Dendritic cell treated with granulocyte-macrophage colony-stimulating factor and Interleukin-4, amounts not matched to agents 40 ng/mL and 50 ng/mL, for 4 days (primary cell): ENCODE measurements at regions not wholly inside any gene's neighbourhood (a gene's known extent, or its start where the extent isn't known, plus 50 kb on each side); places are given as distances from the start of the nearest gene placed in this dataset.
"Not testable (repeated sequence)": the region's sequence is repeated elsewhere in the genome, so short reads cannot be mapped to it uniquely, and the experiment has no call there.

ENCODE experiments used
- H3K27ac Mint-ChIP-seq: one replicate; pipeline ENCODE4 v1.8.0; 2022; ENCODE audit warnings: mild to moderate bottlenecking, mixed read lengths
- H3K27me3 Mint-ChIP-seq: one replicate; pipeline ENCODE4 v1.8.0; 2022; ENCODE audit warnings: mild to moderate bottlenecking, mixed read lengths
- H3K36me3 Mint-ChIP-seq: one replicate; pipeline ENCODE4 v1.8.0; 2022; ENCODE audit warnings: low read depth, mixed read lengths
- H3K4me1 Mint-ChIP-seq: one replicate; pipeline ENCODE4 v1.8.0; 2022; ENCODE audit warnings: low read depth, mixed read lengths
- H3K4me3 Mint-ChIP-seq: one replicate; pipeline ENCODE4 v1.8.0; 2022; ENCODE audit warnings: mild to moderate bottlenecking, moderate library complexity, mixed read lengths
- H3K9me3 Mint-ChIP-seq: one replicate; pipeline ENCODE4 v1.8.0; 2022; ENCODE audit warnings: mixed read lengths
- intact Hi-C: fragments of 100-400 bp; cut with micrococcal nuclease; formaldehyde crosslinking; loops from one replicate; pipeline ENCODE4 v1.15.0; 2022

DNA sequence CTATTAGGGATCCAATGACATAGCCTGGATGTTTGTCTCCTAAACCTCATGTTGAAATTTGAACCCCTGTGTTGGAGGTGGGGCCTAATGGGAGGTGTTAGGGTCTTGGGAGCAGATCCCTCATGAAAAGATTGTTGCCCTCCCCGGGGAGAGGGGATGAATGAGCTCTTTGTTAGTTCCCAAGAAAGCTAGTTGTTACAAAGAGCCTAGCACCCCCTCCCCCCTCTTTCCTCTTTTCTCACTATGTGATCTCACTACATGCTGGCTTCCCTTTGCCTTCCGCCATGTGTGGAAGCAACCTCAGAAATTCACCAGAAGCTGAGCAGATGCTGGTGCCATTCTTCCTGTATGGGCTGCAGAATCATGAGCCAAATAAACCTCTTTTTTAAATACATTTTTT lies 123.2 kb downstream of the SPATA31A6 start:
- H3K9me3 Mint-ChIP-seq, H3K27me3 Mint-ChIP-seq, intact Hi-C loops, H3K36me3 Mint-ChIP-seq, H3K27ac Mint-ChIP-seq, H3K4me3 Mint-ChIP-seq, H3K4me1 Mint-ChIP-seq: not testable (repeated sequence)

DNA sequence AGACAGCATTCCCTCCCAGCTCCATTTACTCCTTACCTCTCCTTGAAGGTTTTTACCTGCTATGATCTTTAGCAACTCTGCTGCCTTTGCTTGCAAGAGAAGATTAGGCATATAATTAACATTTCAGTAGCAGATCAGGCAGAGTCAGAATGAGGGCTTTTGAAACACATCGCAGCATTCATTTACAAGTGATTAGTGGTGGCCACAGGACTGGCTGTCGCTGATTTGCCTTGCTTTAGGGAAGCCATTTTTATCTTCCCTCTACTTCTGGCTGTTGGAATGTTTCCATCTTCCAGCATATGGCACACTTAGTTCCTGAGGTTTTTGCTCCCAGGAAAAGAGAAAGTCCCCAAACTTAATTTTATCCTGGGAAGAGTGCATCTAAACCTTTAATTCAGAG lies 124.0 kb downstream of the SPATA31A6 start:
- H3K9me3 Mint-ChIP-seq, H3K4me1 Mint-ChIP-seq, H3K36me3 Mint-ChIP-seq, H3K27ac Mint-ChIP-seq, intact Hi-C loops, H3K4me3 Mint-ChIP-seq, H3K27me3 Mint-ChIP-seq: not testable (repeated sequence)

DNA sequence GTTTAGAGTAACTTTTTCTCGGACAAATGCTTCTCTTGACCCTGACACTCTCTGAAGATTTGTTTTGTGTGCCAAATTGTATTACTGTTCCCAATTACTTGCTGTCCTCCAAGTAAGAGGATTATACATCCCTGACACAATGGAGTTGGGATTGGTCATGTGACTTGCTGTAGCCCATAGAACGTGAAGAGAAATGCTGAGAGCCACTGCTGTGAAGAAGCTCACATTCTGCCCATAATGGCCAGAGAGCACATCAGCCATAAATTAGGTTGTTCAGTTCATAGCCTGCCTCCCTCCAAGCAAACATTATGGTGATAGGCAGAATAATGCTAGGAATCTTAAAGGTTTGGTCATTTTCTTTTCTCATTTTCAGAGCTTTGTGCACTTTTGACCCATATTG lies 127.5 kb downstream of the SPATA31A6 start:
- H3K4me3 Mint-ChIP-seq, H3K27ac Mint-ChIP-seq, H3K9me3 Mint-ChIP-seq, intact Hi-C loops, H3K27me3 Mint-ChIP-seq, H3K4me1 Mint-ChIP-seq, H3K36me3 Mint-ChIP-seq: not testable (repeated sequence)

DNA sequence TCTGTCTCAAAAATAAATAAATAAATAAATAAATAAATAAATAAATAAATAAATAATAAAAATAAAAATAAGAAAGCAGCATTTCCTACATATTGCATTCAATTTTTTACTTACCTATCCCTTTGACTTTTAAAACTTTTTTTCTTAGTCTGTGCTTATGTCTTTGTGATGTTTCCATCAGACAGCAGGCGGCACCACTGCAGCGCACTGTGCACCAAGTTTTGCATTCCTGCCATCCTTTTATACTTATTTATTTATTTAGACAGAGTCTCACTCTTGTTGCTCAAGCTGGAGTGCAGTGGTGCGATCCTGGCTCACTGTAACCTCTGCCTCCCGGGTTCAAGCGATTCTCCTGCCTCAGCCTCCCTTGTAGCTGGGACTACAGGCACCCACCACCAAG lies 132.6 kb downstream of the SPATA31A6 start:
- H3K9me3 Mint-ChIP-seq, H3K27ac Mint-ChIP-seq, H3K36me3 Mint-ChIP-seq, H3K4me1 Mint-ChIP-seq, H3K4me3 Mint-ChIP-seq, H3K27me3 Mint-ChIP-seq, intact Hi-C loops: not testable (repeated sequence)

DNA sequence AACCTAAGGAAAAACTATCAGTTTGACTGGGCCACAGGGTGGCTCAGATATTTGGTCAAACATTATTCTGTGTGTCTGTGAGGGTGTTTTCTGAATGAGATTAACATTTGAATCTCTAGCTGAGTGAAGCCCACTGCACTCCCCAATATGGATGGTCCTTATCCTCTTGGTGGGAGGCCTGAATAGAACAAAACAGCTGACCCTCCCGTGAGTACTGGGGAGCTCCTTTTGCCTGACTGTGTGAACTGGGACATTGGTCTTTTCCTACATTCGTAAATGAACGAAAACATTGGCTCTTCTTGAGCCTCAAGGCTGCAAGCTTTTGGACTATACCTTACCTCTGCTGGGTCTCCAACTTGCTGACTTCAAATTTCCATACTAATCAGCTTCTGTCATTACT lies 134.2 kb downstream of the SPATA31A6 start:
- H3K4me3 Mint-ChIP-seq, intact Hi-C loops, H3K9me3 Mint-ChIP-seq, H3K4me1 Mint-ChIP-seq, H3K27ac Mint-ChIP-seq, H3K27me3 Mint-ChIP-seq, H3K36me3 Mint-ChIP-seq: not testable (repeated sequence)

DNA sequence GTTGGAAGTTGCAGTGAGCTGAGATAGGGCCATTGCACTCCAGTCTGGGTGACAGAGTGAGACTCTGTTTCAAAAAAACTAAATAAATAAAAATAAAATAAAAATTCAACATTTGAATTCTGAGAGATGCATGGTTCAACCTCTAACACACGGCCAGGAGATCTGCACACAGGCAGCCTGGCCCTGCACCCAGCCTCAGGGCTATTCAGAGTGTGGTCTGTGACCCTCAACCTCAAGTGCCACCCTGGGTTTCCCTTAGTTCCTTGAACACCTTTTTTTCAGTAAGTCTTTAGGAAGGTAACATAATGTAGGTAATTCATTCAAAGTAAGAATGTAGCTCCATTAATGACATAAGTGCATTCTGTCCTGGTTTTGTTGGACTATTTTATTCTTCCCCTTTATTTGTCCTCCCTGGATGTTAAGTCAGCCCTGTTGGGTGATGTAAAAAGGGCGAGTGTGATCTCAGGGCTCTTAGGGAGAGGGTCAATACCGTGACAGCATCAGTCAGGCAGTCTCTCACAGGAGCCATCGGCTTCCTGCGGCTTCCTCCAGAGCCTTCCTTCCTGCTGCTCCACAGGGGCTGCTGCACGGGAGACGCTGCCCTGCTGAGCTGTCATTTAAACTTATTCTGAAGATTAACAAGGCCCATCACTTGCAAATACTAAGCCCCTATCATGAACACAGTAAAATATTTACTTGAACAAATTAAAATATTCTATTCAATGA lies 139.8 kb downstream of the SPATA31A6 start:
- H3K36me3 Mint-ChIP-seq, H3K27me3 Mint-ChIP-seq, H3K4me3 Mint-ChIP-seq, H3K9me3 Mint-ChIP-seq, H3K27ac Mint-ChIP-seq, intact Hi-C loops, H3K4me1 Mint-ChIP-seq: not testable (repeated sequence)

DNA sequence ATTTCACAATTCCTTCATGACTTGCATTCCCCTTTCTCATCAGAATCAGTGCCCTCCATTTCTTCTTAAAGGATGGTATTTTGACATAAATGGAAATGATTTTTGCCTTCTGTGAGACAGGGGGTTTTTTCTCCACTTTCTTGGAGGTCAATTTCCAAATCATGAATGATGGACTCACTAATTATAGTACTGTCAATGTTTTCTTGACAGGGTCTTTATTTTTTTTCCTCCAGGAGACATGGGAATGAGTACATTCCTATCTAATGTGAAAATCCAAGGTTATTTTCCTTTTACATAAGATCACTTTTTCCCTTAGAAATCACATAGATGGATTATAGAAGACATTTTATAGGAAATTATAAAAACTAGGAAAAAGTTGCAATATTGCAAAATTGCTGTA lies 141.7 kb downstream of the SPATA31A6 start:
- H3K4me3 Mint-ChIP-seq, H3K27me3 Mint-ChIP-seq, H3K9me3 Mint-ChIP-seq: not testable (repeated sequence)

DNA sequence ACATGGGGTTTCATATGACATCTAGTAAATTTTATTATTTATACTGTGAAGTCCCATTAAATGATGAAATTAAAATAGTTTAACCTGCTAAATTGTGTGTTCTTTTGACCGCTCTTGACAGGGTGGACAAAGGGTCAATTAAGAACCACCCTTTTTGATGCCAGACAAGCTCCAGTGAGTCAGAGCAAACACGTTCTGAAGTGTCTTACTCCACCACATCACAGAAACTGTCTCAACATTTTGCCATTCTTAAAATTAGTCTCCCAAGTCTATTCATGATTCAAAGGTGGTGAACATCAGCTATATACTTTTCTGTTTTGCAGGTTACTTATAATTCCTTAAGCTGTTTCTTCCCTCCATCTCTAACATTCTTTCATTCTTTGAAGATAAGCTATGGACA lies 142.1 kb downstream of the SPATA31A6 start:
- H3K27ac Mint-ChIP-seq, H3K4me3 Mint-ChIP-seq, intact Hi-C loops, H3K36me3 Mint-ChIP-seq, H3K4me1 Mint-ChIP-seq, H3K9me3 Mint-ChIP-seq, H3K27me3 Mint-ChIP-seq: not testable (repeated sequence)

More for the DNA sequence above, 141.7 kb downstream of the SPATA31A6 start:
- H3K4me1 Mint-ChIP-seq, H3K27ac Mint-ChIP-seq, intact Hi-C loops, H3K36me3 Mint-ChIP-seq: not testable (repeated sequence)

DNA sequence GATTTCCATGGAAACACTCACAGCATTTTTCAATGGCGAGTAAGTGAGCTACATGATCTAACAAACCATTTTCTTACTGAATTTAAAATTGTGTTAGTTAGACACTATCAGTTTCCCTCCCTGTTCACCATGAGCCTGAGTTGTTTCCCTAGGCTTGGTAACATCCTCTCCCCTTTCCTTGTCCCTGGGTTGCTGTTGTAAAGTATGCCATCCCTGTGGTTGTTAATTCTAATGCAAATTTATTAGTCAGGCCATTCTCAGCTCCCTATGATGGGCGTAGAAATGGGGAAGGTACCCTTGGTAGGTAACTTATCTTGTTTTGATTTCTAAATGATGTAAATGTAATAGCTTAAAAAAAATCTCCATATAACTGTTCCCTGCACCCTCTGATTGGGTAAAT lies 143.0 kb downstream of the SPATA31A6 start:
- intact Hi-C loops, H3K36me3 Mint-ChIP-seq, H3K27me3 Mint-ChIP-seq, H3K9me3 Mint-ChIP-seq, H3K4me3 Mint-ChIP-seq, H3K4me1 Mint-ChIP-seq, H3K27ac Mint-ChIP-seq: not testable (repeated sequence)

DNA sequence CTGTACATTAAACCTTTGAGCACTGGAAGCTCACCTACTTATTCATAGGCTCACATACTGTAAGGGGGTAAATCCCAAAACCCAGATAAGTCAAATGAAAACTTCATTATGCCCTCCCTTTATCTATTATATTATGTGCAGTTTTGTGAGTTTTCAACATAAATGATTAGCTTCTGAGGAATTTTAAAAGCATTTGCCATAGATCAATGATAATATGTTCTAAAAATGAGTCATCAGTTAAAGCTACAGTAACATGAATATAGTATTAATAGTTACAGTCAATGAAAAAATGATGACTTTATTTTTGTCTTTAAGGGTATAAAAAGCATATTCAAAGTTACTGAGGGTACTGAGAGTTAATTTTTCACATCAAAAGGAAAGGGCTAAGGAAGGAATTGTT lies 151.9 kb downstream of the SPATA31A6 start:
- H3K4me3 Mint-ChIP-seq, H3K27me3 Mint-ChIP-seq, H3K36me3 Mint-ChIP-seq, H3K4me1 Mint-ChIP-seq, H3K27ac Mint-ChIP-seq, H3K9me3 Mint-ChIP-seq, intact Hi-C loops: not testable (repeated sequence)

DNA sequence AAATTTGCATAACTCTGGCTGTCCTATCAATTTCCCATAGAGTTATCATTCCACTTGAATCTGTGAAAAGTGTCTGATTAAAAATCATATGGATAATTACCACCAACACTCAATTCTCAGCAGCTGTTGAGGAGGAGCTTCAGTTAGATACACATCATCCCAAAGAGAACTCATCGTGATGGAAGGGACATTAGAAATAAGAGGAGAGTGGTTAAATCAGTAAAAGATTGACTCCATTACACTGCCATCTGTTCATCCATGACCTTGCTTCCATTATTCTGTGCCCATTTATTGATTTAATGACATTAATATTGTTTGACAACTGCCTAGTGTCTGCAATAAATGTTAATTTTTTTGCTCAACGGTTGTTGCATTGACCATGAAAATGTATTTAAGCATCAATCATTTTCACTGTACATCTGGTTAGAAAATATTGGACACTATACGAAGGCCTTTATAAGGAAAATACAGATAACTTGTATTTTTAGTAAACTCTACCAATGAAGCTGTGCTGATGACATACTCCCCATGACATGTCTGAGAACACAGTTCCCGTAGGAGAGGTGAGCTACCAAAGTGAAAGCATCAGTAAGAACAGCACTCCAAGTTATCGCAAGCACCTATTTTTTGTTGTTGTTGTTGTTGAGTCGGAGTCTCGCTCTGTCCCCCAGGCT lies 152.7 kb downstream of the SPATA31A6 start:
- H3K27ac Mint-ChIP-seq, H3K4me1 Mint-ChIP-seq, intact Hi-C loops, H3K27me3 Mint-ChIP-seq, H3K4me3 Mint-ChIP-seq, H3K36me3 Mint-ChIP-seq, H3K9me3 Mint-ChIP-seq: not testable (repeated sequence)

DNA sequence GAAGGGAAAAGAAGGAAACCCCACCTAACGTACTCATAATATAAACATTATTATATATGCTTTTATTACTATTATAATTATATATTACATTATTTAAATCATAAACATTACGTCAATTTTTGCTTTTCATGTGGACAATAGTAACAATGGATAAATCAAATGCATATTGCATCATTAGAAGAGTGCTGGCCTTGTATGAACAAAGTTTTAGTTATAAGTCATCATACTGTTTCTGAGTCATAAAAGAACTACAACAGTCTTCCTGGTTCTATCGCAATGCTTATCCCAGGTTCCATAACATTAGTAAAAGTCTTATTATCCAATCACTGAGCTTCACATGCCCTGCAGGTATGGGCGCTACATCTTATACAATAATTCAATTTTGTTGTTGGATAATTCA lies 154.8 kb downstream of the SPATA31A6 start:
- H3K27me3 Mint-ChIP-seq, H3K36me3 Mint-ChIP-seq, H3K9me3 Mint-ChIP-seq, intact Hi-C loops, H3K27ac Mint-ChIP-seq, H3K4me1 Mint-ChIP-seq, H3K4me3 Mint-ChIP-seq: not testable (repeated sequence)

DNA sequence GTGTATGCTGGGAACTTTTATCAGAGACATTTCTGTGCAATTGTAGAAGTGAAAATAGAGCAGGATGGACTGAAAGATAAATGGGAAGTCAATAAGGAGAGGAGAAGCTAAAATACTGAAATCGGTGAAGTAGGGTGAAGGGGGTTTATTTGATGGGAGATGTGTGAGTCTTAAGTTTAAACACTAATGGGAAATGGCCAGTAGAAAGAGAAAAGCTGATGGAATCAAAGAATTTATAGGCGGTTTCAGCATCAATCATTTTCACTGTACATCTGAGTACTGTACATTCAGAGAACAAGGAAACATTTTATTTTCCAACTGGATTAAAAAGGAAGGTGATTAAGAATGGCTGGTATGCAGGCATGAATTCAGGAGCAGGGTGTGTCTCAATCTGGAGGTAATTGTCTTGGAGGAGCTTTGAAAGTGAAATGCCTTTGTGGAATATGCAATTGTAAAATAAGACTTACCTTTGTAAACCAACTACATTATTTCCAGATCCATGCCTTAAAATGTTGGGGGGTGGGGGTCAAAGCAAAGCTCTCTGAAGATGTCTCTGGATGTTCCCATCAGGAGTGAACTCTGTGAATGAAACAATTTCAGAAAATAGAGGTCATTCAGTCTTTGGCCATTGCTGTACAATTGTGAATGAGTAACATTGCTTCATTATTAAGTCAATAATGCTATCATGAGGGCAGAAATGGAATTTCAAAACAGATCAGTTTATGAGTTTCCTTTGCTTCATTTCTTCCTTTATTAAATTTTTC lies 156.4 kb downstream of the SPATA31A6 start:
- H3K9me3 Mint-ChIP-seq, H3K36me3 Mint-ChIP-seq, H3K27ac Mint-ChIP-seq, H3K4me3 Mint-ChIP-seq, intact Hi-C loops, H3K27me3 Mint-ChIP-seq, H3K4me1 Mint-ChIP-seq: not testable (repeated sequence)

DNA sequence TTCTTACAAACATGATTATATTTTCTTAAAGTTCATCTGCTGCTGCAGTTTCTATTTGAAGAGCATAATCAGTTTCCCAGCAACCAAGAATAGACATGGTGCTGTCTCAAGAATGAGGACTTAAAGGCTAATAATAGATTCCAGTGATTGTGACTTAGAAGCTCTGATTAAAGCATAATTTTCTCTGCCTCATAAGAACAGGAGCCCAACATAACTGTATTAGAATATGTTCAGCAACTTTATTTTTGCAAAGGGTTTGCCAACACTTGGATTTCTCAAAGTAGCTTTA lies 156.9 kb downstream of the SPATA31A6 start:
- H3K27me3 Mint-ChIP-seq, intact Hi-C loops, H3K27ac Mint-ChIP-seq, H3K4me3 Mint-ChIP-seq, H3K36me3 Mint-ChIP-seq, H3K4me1 Mint-ChIP-seq, H3K9me3 Mint-ChIP-seq: not testable (repeated sequence)

DNA sequence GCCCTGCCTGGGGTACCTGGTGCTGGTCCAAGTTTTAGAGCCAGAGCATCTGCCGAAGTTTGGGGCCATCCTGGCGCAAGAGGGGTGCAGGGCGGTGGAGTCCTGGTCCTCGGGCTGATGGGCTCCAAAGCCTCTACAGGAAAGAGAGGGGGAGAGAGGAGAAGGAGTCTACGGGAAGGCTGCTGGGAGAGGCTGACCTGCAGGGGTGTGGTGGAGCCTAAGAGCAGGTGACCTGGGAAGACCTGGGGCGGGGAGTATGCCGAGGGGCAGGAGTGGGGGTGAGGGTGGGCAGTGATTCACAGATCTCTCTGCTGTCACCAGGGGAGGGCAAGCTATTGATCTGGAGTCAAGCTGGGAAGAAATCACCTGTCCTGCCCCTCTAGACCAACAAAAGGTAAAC lies 158.4 kb downstream of the SPATA31A6 start:
- H3K36me3 Mint-ChIP-seq, H3K4me3 Mint-ChIP-seq, H3K9me3 Mint-ChIP-seq, H3K27ac Mint-ChIP-seq, H3K4me1 Mint-ChIP-seq, H3K27me3 Mint-ChIP-seq, intact Hi-C loops: not testable (repeated sequence)
